DMS153 treated with DMSO at 0.1 percent for 48 hours (cell line): ENCODE measurements at regions not wholly inside any gene's neighbourhood (a gene's known extent, or its start where the extent isn't known, plus 50 kb on each side); places are given as distances from the start of the nearest gene placed in this dataset.

ENCODE experiments used
- DNase-seq: peaks from one replicate; lab custom pipeline; 2025; ENCODE audit not compliant: unreplicated experiment; lab: John Stamatoyannopoulos, UW

- no peak for DNase-seq
Measured at GRCh38 chr1:72568113-72568512, 285.8 kb upstream of the NEGR1 start.

GRCh38 chr1:72567521-72567920 lies 285.2 kb upstream of the NEGR1 start:
- no peak for DNase-seq

- no peak for DNase-seq
Measured at GRCh38 chr1:72564749-72565148, 282.4 kb upstream of the NEGR1 start.

GRCh38 chr1:72557446-72558049 lies 275.2 kb upstream of the NEGR1 start:
- DNase-seq, result peak; percentile 10

- DNase-seq, result peak; percentile 40
Measured at GRCh38 chr1:72547412-72547811, 265.1 kb upstream of the NEGR1 start.

- no peak for DNase-seq
Measured at GRCh38 chr1:72540674-72541073, 258.3 kb upstream of the NEGR1 start.

GRCh38 chr1:72535470-72535869 lies 253.1 kb upstream of the NEGR1 start:
- DNase-seq, result no peak

GRCh38 chr1:72530646-72531045 lies 248.3 kb upstream of the NEGR1 start:
- no peak for DNase-seq

GRCh38 chr1:72526926-72527325 lies 244.6 kb upstream of the NEGR1 start:
- DNase-seq, result no peak

- DNase-seq, result no peak
Measured at GRCh38 chr1:72524021-72524420, 241.7 kb upstream of the NEGR1 start.

- DNase-seq, result peak; percentile 28
Measured at GRCh38 chr1:72521659-72522058, 239.3 kb upstream of the NEGR1 start.

GRCh38 chr1:72516826-72517225 lies 234.5 kb upstream of the NEGR1 start:
- DNase-seq, result no peak

- no peak for DNase-seq
Measured at GRCh38 chr1:72516264-72516663, 233.9 kb upstream of the NEGR1 start.

- DNase-seq, result no peak
Measured at GRCh38 chr1:72498371-72498770, 216.0 kb upstream of the NEGR1 start.

GRCh38 chr1:72489801-72490200 lies 207.5 kb upstream of the NEGR1 start:
- DNase-seq, result no peak

GRCh38 chr1:72485801-72486200 lies 203.5 kb upstream of the NEGR1 start:
- no peak for DNase-seq

- DNase-seq, result no peak
Measured at GRCh38 chr1:72483846-72484357, 201.6 kb upstream of the NEGR1 start.

- no peak for DNase-seq
Measured at GRCh38 chr1:72482736-72483413, 200.5 kb upstream of the NEGR1 start.

GRCh38 chr1:72481420-72481970 lies 199.2 kb upstream of the NEGR1 start:
- no peak for DNase-seq

GRCh38 chr1:72466376-72466775 lies 184.0 kb upstream of the NEGR1 start:
- DNase-seq, result no peak

GRCh38 chr1:72462186-72462905 lies 180.0 kb upstream of the NEGR1 start:
- no peak for DNase-seq

- DNase-seq, result no peak
Measured at GRCh38 chr1:72442262-72442661, 159.9 kb upstream of the NEGR1 start.
